ENCODE measurements at regions not wholly inside any gene's neighbourhood (a gene's known extent, or its start where the extent isn't known, plus 50 kb on each side); places are given as distances from the start of the nearest gene placed in this dataset.

DNA sequence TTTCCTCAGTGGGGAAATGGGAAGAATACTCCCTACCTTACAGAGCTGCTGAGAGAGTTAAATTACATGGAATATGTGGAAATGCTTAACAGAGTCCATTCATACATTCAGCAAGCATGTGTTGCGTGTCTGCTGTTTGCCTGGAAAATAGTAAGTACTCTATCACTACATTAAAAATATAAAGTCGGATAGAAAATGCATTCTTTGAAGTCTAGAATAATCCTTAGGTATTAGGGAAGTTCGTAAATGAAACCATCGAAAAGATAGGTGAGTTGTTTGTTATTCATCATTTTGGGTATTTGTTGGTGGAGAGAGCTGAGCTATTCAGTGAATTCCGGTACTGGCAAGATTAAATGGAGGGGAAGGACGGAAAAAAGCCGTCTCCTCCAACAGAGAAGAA is 200.1 kb downstream of the OPA1 start:
- H3K9me3 ChIP-seq (ENCODE audit: control insufficient read depth in 2 of 3, low read length in 3 of 3), result no peaks in the 10 kb centered on the region
- H3K4me3 ChIP-seq (ENCODE audit: low read length), result no peak overlapping the region
- no peaks in the 10 kb centered on the region for H3K27me3 ChIP-seq (ENCODE audit: control insufficient read depth in 2 of 2, insufficient read depth in 2 of 2, low read length in 2 of 2)
- Mint-ChIP-seq H3K27ac (no peak overlapping the region), H3K4me1 (peaks cover 0 to 6% (median 0%) of the 10 kb centered on the region in 7 donors), H3K4me3 (no peak overlapping the region), H3K27me3 (peaks cover 0 to 43% (median 20%) of the 10 kb centered on the region in 5 donors), H3K36me3 (no peaks in the 10 kb centered on the region), H3K9me3 (no peaks in the 10 kb centered on the region)
- POLR2A ChIA-PET, result no interaction called here
- intact Hi-C loops (cut with micrococcal nuclease), result no loop called here
- ATAC-seq (no peak), DNase-seq (no peak)
- no peak overlapping the region for H3K27ac ChIP-seq (ENCODE audit: low read depth, low read length)
- CTCF ChIA-PET, result interaction anchor here (0.6 kb wide), 1 partner anchor 42 kb away, joined by 3 read pairs; no protein-coding TSS in a partner anchor
- H3K36me3 ChIP-seq (ENCODE audit: control insufficient read depth in 2 of 3, insufficient read depth in 3 of 3, low read length in 3 of 3), result no peaks in the 10 kb centered on the region
- H3K4me1 ChIP-seq (ENCODE audit: control insufficient read depth in 2 of 2, insufficient read depth in 2 of 2, low read length in 2 of 2), result no peaks in the 10 kb centered on the region

DNA sequence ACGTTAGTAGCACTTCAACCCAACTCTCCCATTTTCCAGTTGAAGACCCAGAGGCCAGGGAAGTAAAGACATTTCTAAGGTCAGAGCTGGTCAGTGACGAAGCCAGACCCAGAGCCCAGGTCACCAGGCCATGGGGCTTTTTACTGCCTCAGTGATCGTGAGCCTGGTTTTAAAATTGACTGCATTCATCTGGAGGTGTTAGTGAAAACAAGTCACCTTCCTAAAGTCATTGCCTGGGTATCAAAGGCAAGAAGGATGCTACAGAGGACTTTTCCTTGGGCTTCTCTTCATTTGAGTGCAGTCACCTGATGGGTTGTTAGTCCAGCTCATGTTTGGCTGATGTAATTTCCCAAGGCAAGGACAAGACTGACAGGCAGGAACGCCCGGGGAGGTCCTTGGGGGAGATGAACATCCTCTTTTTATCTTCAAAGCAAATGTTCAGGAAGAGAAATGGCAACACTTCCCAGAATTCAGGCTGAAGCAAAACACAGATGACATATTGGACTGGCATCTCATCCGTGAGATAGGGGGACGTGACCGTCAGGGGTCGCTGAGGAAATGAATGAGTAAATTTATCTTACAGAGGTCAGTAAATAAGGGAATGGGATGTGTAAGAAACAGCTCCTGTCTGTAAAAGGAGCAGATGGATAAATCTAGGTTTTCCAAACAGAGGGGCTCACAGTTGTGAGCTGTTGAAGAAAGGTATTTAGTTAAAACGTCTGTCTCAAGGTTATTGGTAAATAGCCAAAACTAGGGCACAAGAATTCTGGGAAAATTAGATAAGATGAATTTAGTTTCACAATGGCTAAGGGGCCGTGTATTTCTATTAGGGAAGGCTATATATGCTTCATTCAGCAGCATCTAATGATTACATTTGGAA is 201.2 kb downstream of the OPA1 start:
- CTCF ChIA-PET, result no interaction called here
- Mint-ChIP-seq H3K4me1 (peaks cover 0 to 4% (median 0%) of the 10 kb centered on the region in 7 donors), H3K27ac (no peak overlapping the region)

GRCh38 chr3:193795062-193795690 is 202.2 kb downstream of the OPA1 start:
- H3K36me3 Mint-ChIP-seq, result no peaks in the 10 kb centered on the region
- no peaks in the 10 kb centered on the region for H3K9me3 Mint-ChIP-seq
- Histone ChIP-seq H3K36me3 (ENCODE audit: control insufficient read depth in 2 of 3, insufficient read depth in 3 of 3, low read length in 3 of 3) (no peaks in the 10 kb centered on the region), H3K9me3 (ENCODE audit: control insufficient read depth in 2 of 3, low read length in 3 of 3) (no peaks in the 10 kb centered on the region), H3K4me3 (ENCODE audit: low read length) (no peak overlapping the region), H3K27me3 (ENCODE audit: control insufficient read depth in 2 of 2, insufficient read depth in 2 of 2, low read length in 2 of 2) (no peaks in the 10 kb centered on the region), H3K4me1 (ENCODE audit: control insufficient read depth in 2 of 2, insufficient read depth in 2 of 2, low read length in 2 of 2) (no peaks in the 10 kb centered on the region), H3K27ac (ENCODE audit: low read depth, low read length) (no peak overlapping the region)
- ATAC-seq (no peak), DNase-seq (no peak)
- peaks cover 0 to 38% (median 17%) of the 10 kb centered on the region in 5 donors for H3K27me3 Mint-ChIP-seq
- intact Hi-C loops (cut with micrococcal nuclease), result no loop called here
- no peak overlapping the region for H3K4me3 Mint-ChIP-seq
- no peak overlapping the region for H3K27ac Mint-ChIP-seq
- POLR2A ChIA-PET, result no interaction called here
- CTCF ChIA-PET, result no interaction called here
- H3K4me1 Mint-ChIP-seq, result peaks cover 0 to 4% (median 0%) of the 10 kb centered on the region in 7 donors

More for the DNA sequence above, 201.2 kb downstream of the OPA1 start:
- H3K4me1 ChIP-seq (ENCODE audit: control insufficient read depth in 2 of 2, insufficient read depth in 2 of 2, low read length in 2 of 2), result no peaks in the 10 kb centered on the region
- H3K4me3 Mint-ChIP-seq, result no peak overlapping the region
- H3K9me3 Mint-ChIP-seq, result no peaks in the 10 kb centered on the region
- no peaks in the 10 kb centered on the region for H3K27me3 ChIP-seq (ENCODE audit: control insufficient read depth in 2 of 2, insufficient read depth in 2 of 2, low read length in 2 of 2)
- peaks cover 0 to 42% (median 20%) of the 10 kb centered on the region in 5 donors for H3K27me3 Mint-ChIP-seq
- H3K4me3 ChIP-seq (ENCODE audit: low read length), result no peak overlapping the region
- POLR2A ChIA-PET, result no interaction called here
- no peaks in the 10 kb centered on the region for H3K36me3 ChIP-seq (ENCODE audit: control insufficient read depth in 2 of 3, insufficient read depth in 3 of 3, low read length in 3 of 3)
- intact Hi-C loops (cut with micrococcal nuclease), result no loop called here
- no peak overlapping the region for H3K27ac ChIP-seq (ENCODE audit: low read depth, low read length)
- DNase-seq (no peak), ATAC-seq (no peak)
- no peaks in the 10 kb centered on the region for H3K36me3 Mint-ChIP-seq
- no peaks in the 10 kb centered on the region for H3K9me3 ChIP-seq (ENCODE audit: control insufficient read depth in 2 of 3, low read length in 3 of 3)

DNA sequence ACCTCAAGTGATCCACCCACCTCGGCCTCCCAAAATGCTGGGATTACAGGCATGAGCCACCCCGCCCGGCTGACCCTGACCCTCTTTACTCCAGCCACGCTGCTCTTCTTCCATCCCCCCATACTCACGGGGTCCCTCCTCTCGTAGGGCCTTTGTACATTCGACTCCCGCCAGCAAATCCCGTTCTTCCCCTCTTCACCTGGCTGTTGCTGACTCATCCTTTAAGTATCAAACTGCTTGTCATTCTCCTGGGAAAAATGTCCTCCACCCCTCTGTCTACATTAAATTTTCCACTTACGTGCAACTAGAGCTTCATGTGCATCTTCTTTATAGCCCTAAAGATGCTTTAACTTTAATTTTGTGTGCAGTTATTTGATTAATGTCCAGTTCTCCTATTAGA is 203.1 kb downstream of the OPA1 start:
- H3K27me3 ChIP-seq (ENCODE audit: control insufficient read depth in 2 of 2, insufficient read depth in 2 of 2, low read length in 2 of 2), result no peaks in the 10 kb centered on the region
- no peak overlapping the region for H3K27ac Mint-ChIP-seq
- peaks cover 0 to 34% (median 15%) of the 10 kb centered on the region in 5 donors for H3K27me3 Mint-ChIP-seq
- ChIA-PET CTCF (no interaction called here), POLR2A (no interaction called here)
- H3K36me3 Mint-ChIP-seq, result no peaks in the 10 kb centered on the region
- H3K4me1 Mint-ChIP-seq, result peaks cover 0 to 4% (median 0%) of the 10 kb centered on the region in 7 donors
- H3K4me3 Mint-ChIP-seq, result no peak overlapping the region
- intact Hi-C loops (cut with micrococcal nuclease), result no loop called here
- no peaks in the 10 kb centered on the region for H3K36me3 ChIP-seq (ENCODE audit: control insufficient read depth in 2 of 3, insufficient read depth in 3 of 3, low read length in 3 of 3)
- H3K4me1 ChIP-seq (ENCODE audit: control insufficient read depth in 2 of 2, insufficient read depth in 2 of 2, low read length in 2 of 2), result no peaks in the 10 kb centered on the region
- no peak for DNase-seq
- H3K9me3 Mint-ChIP-seq, result no peaks in the 10 kb centered on the region
- H3K9me3 ChIP-seq (ENCODE audit: control insufficient read depth in 2 of 3, low read length in 3 of 3), result no peaks in the 10 kb centered on the region
- H3K27ac ChIP-seq (ENCODE audit: low read depth, low read length), result no peak overlapping the region
- ATAC-seq, result no peak
- no peak overlapping the region for H3K4me3 ChIP-seq (ENCODE audit: low read length)

- no peaks in the 10 kb centered on the region for H3K9me3 Mint-ChIP-seq
- H3K27ac Mint-ChIP-seq, result no peak overlapping the region
- Histone ChIP-seq H3K9me3 (ENCODE audit: control insufficient read depth in 2 of 3, low read length in 3 of 3) (no peaks in the 10 kb centered on the region), H3K4me3 (ENCODE audit: low read length) (no peak overlapping the region), H3K4me1 (ENCODE audit: control insufficient read depth in 2 of 2, insufficient read depth in 2 of 2, low read length in 2 of 2) (no peaks in the 10 kb centered on the region), H3K36me3 (ENCODE audit: control insufficient read depth in 2 of 3, insufficient read depth in 3 of 3, low read length in 3 of 3) (no peaks in the 10 kb centered on the region), H3K27me3 (ENCODE audit: control insufficient read depth in 2 of 2, insufficient read depth in 2 of 2, low read length in 2 of 2) (no peaks in the 10 kb centered on the region), H3K27ac (ENCODE audit: low read depth, low read length) (no peak overlapping the region)
- H3K36me3 Mint-ChIP-seq, result no peaks in the 10 kb centered on the region
- H3K4me3 Mint-ChIP-seq, result no peak overlapping the region
- DNase-seq (no peak), ATAC-seq (no peak)
- ChIA-PET POLR2A (no interaction called here), CTCF (no interaction called here)
- peaks cover 0 to 33% (median 8%) of the 10 kb centered on the region in 5 donors for H3K27me3 Mint-ChIP-seq
- H3K4me1 Mint-ChIP-seq, result no peaks in the 10 kb centered on the region
- intact Hi-C loops (cut with micrococcal nuclease), result no loop called here
Observed at GRCh38 chr3:193797566-193797965, 204.6 kb downstream of the OPA1 start.

GRCh38 chr3:193798051-193798450 is 205.0 kb downstream of the OPA1 start:
- DNase-seq (no peak), ATAC-seq (no peak)
- H3K36me3 ChIP-seq (ENCODE audit: control insufficient read depth in 2 of 3, insufficient read depth in 3 of 3, low read length in 3 of 3), result no peaks in the 10 kb centered on the region
- intact Hi-C loops (cut with micrococcal nuclease), result no loop called here
- no peaks in the 10 kb centered on the region for H3K9me3 Mint-ChIP-seq
- H3K4me1 ChIP-seq (ENCODE audit: control insufficient read depth in 2 of 2, insufficient read depth in 2 of 2, low read length in 2 of 2), result no peaks in the 10 kb centered on the region
- ChIA-PET POLR2A (no interaction called here), CTCF (no interaction called here)
- H3K4me3 Mint-ChIP-seq, result no peak overlapping the region
- no peaks in the 10 kb centered on the region for H3K9me3 ChIP-seq (ENCODE audit: control insufficient read depth in 2 of 3, low read length in 3 of 3)
- no peak overlapping the region for H3K4me3 ChIP-seq (ENCODE audit: low read length)
- H3K36me3 Mint-ChIP-seq, result no peaks in the 10 kb centered on the region
- peaks cover 0 to 35% (median 9%) of the 10 kb centered on the region in 5 donors for H3K27me3 Mint-ChIP-seq
- no peaks in the 10 kb centered on the region for H3K27me3 ChIP-seq (ENCODE audit: control insufficient read depth in 2 of 2, insufficient read depth in 2 of 2, low read length in 2 of 2)
- H3K27ac ChIP-seq (ENCODE audit: low read depth, low read length), result no peak overlapping the region
- no peaks in the 10 kb centered on the region for H3K4me1 Mint-ChIP-seq
- H3K27ac Mint-ChIP-seq, result no peak overlapping the region
